Astrocyte of the cerebellum (primary cell): ENCODE measurements at regions not wholly inside any gene's neighbourhood (a gene's known extent, or its start where the extent isn't known, plus 50 kb on each side); places are given as distances from the start of the nearest gene placed in this dataset.

Experiments used
- DNase-seq: peaks from one replicate; pipeline ENCODE4 v3.0.0-alpha.2; 2011; ENCODE audit warnings: low read depth
- H3K4me3 ChIP-seq: 2 replicates; pipeline ENCODE4 v1.5.1; 2011; ENCODE audit warnings: mild to moderate bottlenecking, low read depth, low read length, moderate library complexity
- in situ Hi-C: cut with HindIII; loops from 2 replicates; pipeline ENCODE4 v1.10.0; 2017; ENCODE audit warnings: low sequenced_read_pairs
- TF ChIP-seq, protein P1 (sequence below): IDR thresholded peaks from 2 replicates; pipeline ENCODE4 v1.5.1; 2012; ENCODE audit warnings: low read length, low read depth, moderate library complexity, mild to moderate bottlenecking; ENCODE audit errors: missing control alignments

DNA sequence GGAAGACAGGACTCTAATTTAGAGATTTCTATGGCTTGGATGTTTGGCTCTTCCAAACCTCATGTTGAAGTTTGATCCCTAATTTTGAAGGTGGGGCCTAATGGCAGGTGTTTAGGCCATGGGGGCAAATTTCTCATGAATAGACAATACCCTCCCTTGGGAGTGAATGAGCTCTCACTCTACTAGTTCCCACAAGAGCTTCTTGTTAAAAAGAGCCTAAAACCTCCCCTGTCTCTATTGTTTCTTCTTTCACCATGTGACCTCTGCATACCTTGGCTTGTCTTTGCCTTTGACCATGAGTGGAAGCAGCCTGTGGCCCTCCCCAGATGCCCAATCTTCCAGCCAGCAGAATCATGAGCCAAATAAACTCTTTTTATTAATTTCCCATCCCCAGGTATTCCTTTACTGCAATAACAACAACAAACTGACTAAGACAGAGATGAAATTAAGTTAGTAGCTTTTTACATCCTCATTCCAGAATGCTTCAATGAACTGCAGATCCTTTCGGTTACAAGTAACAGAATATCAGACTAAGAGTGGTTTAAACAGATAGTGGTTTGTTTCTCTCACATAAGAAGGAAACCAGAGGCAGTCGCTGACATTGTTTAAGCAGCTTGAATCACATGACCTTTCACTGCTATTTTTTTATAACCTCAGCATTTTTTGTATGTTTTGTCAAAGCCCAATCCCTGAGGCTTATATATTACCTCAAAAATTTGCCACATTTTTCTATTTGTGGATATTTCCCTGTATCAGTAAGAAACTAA lies 1013.3 kb upstream of the SEMA6D start:
- TF ChIP-seq, protein P1, sequence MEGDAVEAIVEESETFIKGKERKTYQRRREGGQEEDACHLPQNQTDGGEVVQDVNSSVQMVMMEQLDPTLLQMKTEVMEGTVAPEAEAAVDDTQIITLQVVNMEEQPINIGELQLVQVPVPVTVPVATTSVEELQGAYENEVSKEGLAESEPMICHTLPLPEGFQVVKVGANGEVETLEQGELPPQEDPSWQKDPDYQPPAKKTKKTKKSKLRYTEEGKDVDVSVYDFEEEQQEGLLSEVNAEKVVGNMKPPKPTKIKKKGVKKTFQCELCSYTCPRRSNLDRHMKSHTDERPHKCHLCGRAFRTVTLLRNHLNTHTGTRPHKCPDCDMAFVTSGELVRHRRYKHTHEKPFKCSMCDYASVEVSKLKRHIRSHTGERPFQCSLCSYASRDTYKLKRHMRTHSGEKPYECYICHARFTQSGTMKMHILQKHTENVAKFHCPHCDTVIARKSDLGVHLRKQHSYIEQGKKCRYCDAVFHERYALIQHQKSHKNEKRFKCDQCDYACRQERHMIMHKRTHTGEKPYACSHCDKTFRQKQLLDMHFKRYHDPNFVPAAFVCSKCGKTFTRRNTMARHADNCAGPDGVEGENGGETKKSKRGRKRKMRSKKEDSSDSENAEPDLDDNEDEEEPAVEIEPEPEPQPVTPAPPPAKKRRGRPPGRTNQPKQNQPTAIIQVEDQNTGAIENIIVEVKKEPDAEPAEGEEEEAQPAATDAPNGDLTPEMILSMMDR: no peak
- no peak for DNase-seq
- no peak overlapping the region for H3K4me3 ChIP-seq
- in situ Hi-C loops: no loop called here

DNA sequence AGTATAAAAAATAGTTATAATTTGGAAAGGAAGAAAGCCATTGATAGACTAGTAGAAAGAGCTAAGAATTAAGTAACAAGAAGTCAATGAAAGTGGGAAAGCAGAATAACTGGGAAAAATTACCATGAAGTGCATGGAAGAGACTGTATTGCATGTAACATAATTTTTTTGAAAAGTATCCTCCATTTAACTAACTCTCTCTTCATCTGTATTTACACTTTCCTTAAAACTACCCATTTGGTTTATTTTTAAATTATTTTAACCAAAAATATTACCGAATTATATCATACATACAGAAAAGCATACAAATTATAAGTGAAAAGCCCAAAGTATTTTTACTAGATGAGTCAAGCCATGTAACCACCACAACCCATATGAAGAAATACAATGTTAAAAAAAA lies 1009.9 kb upstream of the SEMA6D start:
- TF ChIP-seq, protein P1: no peak
- H3K4me3 ChIP-seq: no peak overlapping the region
- DNase-seq: no peak
- in situ Hi-C loops: no loop called here

DNA sequence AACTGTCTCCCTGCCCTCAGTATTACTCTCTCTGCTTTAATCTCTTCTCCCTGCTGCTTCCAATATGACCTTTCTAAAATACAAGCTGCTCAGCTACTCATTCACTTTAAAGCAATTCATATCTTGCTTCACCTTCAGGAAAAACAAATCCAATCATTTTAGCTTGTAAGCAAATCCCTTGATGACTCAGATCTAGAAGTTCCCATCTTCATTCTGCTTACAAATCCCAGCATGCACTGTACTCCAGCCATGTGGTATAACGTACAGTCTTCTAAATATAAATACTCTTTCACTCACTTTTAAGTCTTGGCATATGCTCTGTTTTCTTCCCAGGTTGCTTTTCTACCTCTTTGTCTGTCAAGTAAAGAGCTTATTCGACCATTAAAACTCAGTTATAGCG lies 1009.1 kb upstream of the SEMA6D start:
- DNase-seq: no peak
- in situ Hi-C loops: no loop called here
- TF ChIP-seq, protein P1: no peak
- no peak overlapping the region for H3K4me3 ChIP-seq

- DNase-seq: no peak
These were observed 1007.7 kb upstream of the SEMA6D start for GRCh38 chr15:46709460-46710083.

GRCh38 chr15:46710401-46710960 lies 1006.8 kb upstream of the SEMA6D start:
- TF ChIP-seq, protein P1: no peak
- DNase-seq: no peak
- H3K4me3 ChIP-seq: no peak overlapping the region
- in situ Hi-C loops: no loop called here

More at GRCh38 chr15:46709460-46710083, 1007.7 kb upstream of the SEMA6D start:
- TF ChIP-seq, protein P1: no peak
- in situ Hi-C loops: no loop called here
- H3K4me3 ChIP-seq: no peak overlapping the region

DNA sequence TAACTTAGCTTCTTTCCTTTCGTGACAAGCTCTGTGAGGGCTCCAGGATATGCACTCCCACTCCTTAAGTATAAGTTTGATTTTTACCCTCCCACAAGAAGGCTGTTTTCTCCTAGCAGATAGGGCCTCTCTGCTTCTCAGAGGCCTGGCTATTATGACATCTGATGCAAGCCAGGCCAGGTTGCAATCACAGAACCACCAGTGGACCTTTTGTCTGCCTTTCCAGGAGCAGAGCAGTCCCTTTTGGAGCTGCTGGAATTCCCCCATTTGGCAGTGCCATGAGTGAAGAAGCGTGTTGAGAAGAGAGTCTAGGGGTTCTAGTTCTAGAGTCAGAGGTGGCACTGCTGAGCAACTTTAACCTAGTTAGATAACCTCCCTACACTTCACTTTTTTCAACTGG lies 1004.3 kb upstream of the SEMA6D start:
- TF ChIP-seq, protein P1: no peak
- no peak overlapping the region for H3K4me3 ChIP-seq
- no peak for DNase-seq
- in situ Hi-C loops: no loop called here
